HFFc6 (cell line): ENCODE measurements at regions not wholly inside any gene's neighbourhood (a gene's known extent, or its start where the extent isn't known, plus 50 kb on each side); places are given as distances from the start of the nearest gene placed in this dataset.

Source experiments
- DNase-seq: peaks from one replicate; pipeline ENCODE4 v3.0.0-alpha.2; 2018
- H3K27ac Mint-ChIP-seq: 2 replicates; pipeline ENCODE4 v1.8.0; 2020; ENCODE audit warnings: mild to moderate bottlenecking, mixed read lengths
- H3K27me3 Mint-ChIP-seq: 2 replicates; pipeline ENCODE4 v1.8.0; 2021; ENCODE audit warnings: mild to moderate bottlenecking, moderate library complexity, mixed read lengths; ENCODE audit not compliant: insufficient read depth
- H3K36me3 Mint-ChIP-seq: 2 replicates; pipeline ENCODE4 v1.8.0; 2021; ENCODE audit warnings: low read depth, mixed read lengths
- H3K4me1 Mint-ChIP-seq: 2 replicates; pipeline ENCODE4 v1.8.0; 2020; ENCODE audit warnings: low read depth, mixed read lengths
- H3K4me3 Mint-ChIP-seq: 2 replicates; pipeline ENCODE4 v1.8.0; 2020; ENCODE audit warnings: mild to moderate bottlenecking, moderate library complexity, mixed read lengths
- H3K9me3 Mint-ChIP-seq: 2 replicates; pipeline ENCODE4 v1.8.0; 2020; ENCODE audit warnings: mild to moderate bottlenecking, mixed read lengths
- TF ChIP-seq, protein P1 (sequence below): fragments of 200-600 bp; sonication (generic); IDR thresholded peaks from 2 replicates; pipeline ENCODE4 v1.5.0; 2021; ENCODE audit warnings: antibody characterized with exemption, mild to moderate bottlenecking

DNA sequence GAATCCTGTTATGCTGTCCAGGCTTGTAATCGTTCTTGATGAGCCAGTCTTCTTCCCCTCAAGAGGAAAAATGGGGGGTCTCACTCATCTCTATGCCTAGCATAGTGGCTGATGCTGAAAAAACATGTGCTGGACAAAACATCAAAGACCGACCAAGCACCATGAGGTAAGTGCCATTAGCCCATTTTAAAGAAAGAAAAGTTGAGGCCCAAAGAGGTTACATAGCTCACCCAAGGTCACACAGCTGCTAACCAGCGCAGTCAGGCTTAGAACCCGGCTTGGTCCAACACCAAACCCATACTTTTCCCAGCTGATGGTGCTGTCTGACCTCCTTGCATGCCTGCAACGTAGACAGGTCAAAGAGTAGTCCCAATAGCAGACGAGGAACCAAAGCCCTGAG lies 156.4 kb downstream of the INHBB start:
- Mint-ChIP-seq H3K36me3 (no peaks in the 10 kb centered on the region), H3K9me3 (no peaks in the 10 kb centered on the region), H3K4me1 (peaks cover 16% of the 10 kb centered on the region), H3K27ac (no peak overlapping the region), H3K4me3 (no peak overlapping the region), H3K27me3 (peaks cover 19% of the 10 kb centered on the region)
- TF ChIP-seq, protein P1, sequence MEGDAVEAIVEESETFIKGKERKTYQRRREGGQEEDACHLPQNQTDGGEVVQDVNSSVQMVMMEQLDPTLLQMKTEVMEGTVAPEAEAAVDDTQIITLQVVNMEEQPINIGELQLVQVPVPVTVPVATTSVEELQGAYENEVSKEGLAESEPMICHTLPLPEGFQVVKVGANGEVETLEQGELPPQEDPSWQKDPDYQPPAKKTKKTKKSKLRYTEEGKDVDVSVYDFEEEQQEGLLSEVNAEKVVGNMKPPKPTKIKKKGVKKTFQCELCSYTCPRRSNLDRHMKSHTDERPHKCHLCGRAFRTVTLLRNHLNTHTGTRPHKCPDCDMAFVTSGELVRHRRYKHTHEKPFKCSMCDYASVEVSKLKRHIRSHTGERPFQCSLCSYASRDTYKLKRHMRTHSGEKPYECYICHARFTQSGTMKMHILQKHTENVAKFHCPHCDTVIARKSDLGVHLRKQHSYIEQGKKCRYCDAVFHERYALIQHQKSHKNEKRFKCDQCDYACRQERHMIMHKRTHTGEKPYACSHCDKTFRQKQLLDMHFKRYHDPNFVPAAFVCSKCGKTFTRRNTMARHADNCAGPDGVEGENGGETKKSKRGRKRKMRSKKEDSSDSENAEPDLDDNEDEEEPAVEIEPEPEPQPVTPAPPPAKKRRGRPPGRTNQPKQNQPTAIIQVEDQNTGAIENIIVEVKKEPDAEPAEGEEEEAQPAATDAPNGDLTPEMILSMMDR, result no peak
- DNase-seq, result no peak

DNA sequence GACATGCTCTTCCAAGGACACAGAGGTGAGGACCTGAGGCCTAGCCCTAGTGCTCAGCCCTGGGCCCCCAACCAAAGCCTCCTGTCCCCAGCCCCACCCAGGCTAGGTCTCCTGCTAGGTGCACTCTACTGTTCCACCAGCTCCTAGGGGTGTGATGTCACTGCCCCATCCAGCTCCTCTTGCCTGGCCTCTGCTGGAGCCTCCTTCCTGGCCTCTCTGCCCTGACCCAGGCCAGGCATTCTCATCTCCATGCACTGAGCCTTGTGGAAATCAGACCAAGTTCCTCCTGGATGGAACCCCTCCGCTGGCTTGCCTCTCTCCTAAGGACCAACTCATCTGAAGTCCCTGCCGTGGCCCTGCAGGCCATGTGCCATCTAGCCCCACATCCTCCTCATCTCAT lies 156.8 kb downstream of the INHBB start:
- DNase-seq, result no peak
- peaks cover 19% of the 10 kb centered on the region for H3K27me3 Mint-ChIP-seq
- H3K9me3 Mint-ChIP-seq, result no peaks in the 10 kb centered on the region
- H3K4me1 Mint-ChIP-seq, result peaks cover 16% of the 10 kb centered on the region
- H3K4me3 Mint-ChIP-seq, result no peak overlapping the region
- TF ChIP-seq, protein P1, result no peak
- no peaks in the 10 kb centered on the region for H3K36me3 Mint-ChIP-seq
- peak overlapping the region; percentile 1; the same call in 1 of the 2 replicates for H3K27ac Mint-ChIP-seq

DNA sequence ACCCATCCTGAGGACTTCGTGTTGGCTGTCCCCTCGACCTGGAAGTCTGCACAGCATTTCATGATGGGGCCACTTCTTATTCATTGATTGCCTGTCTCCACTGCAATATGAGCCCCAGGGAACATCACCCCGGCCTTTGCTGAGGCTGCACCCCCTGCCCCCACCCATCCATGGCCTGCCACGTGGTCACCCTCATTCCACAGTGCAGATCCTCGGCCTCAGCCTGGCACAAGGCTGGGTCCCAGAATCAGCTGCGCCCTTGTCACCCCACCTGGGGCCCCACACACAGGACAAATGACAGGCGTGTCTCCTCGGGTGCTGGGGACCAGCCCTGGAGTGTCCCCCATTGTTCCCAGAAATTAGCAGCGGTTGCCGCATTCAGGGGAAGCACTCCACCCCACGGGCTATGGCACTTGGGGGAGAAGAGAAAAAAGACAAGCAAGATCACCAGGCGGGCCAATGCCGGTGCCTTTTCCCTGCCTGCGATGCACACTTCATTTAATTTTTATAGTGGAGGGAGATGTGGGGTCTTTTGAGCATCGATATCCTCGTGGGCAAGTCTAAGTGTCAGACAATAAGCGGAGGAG lies 157.4 kb downstream of the INHBB start:
- TF ChIP-seq, protein P1, result no peak
- H3K4me3 Mint-ChIP-seq, result no peak overlapping the region
- peaks cover 16% of the 10 kb centered on the region for H3K4me1 Mint-ChIP-seq
- H3K9me3 Mint-ChIP-seq, result no peaks in the 10 kb centered on the region
- no peaks in the 10 kb centered on the region for H3K36me3 Mint-ChIP-seq
- peaks cover 18% of the 10 kb centered on the region for H3K27me3 Mint-ChIP-seq
- DNase-seq, result no peak
- peak overlapping the region; percentile 1; the same call in 1 of the 2 replicates for H3K27ac Mint-ChIP-seq

DNA sequence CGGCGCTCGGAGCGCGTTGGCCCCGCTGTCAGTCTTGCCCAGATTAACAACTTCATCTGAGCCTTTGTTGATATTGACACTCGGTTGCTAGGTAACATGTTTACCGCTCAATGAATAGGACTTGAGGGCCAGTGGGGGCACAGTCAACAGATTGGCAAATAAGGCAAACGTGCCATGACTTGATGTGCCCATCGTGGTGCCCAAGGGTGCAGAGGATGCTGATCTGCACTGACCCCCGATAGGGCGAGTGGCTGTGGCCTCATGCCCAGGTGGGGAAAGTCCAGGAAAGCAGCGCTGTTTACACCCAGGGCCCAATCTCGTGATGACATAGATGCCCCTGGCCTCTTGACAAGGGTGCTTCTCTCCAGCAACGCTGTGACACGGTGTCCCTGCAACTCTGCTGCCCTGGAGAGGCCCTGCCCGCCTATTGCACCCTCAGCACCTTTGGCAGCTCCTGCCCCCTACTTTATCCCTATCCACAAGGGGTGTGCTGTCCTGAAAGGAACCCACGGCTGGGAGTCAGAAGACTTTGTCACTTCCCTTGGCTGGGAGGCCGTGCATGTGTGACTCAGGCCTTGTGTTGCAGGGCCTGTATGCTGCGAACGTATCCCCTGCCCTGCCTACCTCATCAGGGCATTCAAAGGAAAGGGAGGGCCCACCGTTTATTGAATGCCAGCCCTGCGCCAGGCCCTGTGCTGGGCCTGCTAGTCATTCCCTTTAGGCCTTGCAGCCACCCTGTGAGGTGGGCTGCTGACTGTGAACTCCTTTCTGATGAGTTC lies 158.0 kb downstream of the INHBB start:
- Mint-ChIP-seq H3K4me3 (no peak overlapping the region), H3K9me3 (no peaks in the 10 kb centered on the region), H3K4me1 (peaks cover 23% of the 10 kb centered on the region), H3K36me3 (no peaks in the 10 kb centered on the region), H3K27me3 (peaks cover 15% of the 10 kb centered on the region), H3K27ac (peak overlapping the region; percentile 40; the same call in 1 of the 2 replicates)
- TF ChIP-seq, protein P1, result no peak; the same call in 1 of the 2 replicates
- peak; percentile 54 for DNase-seq

DNA sequence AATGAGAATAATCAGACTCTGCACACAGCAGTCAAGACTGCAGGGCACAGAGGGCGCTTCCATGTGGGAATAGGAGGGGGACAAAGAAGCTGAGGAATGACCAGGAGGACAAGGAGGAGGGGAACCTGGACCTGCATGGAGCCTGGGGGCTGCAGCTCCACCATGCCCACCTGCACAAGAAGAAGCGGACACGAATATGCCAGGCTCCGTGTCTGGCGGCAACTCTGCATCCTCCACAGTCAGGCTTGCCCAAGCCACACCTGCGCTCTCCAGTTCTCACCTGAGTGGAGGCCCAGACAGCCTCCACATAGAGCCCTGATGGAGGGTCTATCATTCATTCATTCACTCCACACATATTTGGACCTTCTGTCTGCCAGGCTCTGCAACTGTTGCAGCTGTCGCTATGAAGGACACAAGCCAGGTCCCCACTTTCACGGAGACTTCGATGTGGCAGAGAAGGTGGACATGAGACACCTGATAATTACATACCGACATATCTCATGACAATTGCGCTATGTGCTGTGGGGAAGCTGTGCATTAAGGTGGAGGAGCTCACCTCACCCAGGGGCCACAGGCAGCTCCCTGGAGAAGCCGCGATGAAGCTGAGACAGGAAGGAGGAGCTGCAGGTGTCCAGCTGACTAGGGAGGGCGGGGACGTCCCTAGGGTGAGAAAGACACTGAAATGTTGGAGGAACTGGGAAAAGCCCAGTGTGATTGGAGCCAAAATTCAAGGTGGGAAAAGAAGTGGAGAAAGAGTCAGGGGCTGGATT lies 159.2 kb downstream of the INHBB start:
- Mint-ChIP-seq H3K27ac (no peak overlapping the region), H3K4me1 (peaks cover 25% of the 10 kb centered on the region), H3K4me3 (no peak overlapping the region), H3K36me3 (no peaks in the 10 kb centered on the region), H3K9me3 (no peaks in the 10 kb centered on the region), H3K27me3 (peaks cover 10% of the 10 kb centered on the region; the same call in 1 of the 2 replicates)
- DNase-seq, result no peak
- TF ChIP-seq, protein P1, result no peak
